Fibroblast of lung (primary cell): ENCODE measurements at regions not wholly inside any gene's neighbourhood (a gene's known extent, or its start where the extent isn't known, plus 50 kb on each side); places are given as distances from the start of the nearest gene placed in this dataset.

ENCODE experiments used
- DNase-seq, 2 donors: peaks; one replicate each; pipeline versions ENCODE4 v3.0.0 to v3.0.0-alpha.2; 2010; ENCODE audit warnings: low read depth in 2 of 2
- H2AFZ ChIP-seq: 2 replicates; pipeline ENCODE4 v1.5.1; 2012; ENCODE audit warnings: low read length, control low read depth, inconsistent platforms
- H3K27ac ChIP-seq: 2 replicates; pipeline ENCODE4 v1.5.1; 2011; ENCODE audit warnings: low read length, control low read depth; ENCODE audit not compliant: insufficient read depth
- H3K27me3 ChIP-seq: 2 replicates; pipeline ENCODE4 v1.5.1; 2011; ENCODE audit warnings: mild to moderate bottlenecking, low read length; ENCODE audit not compliant: control insufficient read depth, insufficient read depth
- H3K36me3 ChIP-seq: 2 replicates; pipeline ENCODE4 v1.5.1; 2011; ENCODE audit warnings: low read length; ENCODE audit not compliant: control insufficient read depth, insufficient read depth
- H3K4me1 ChIP-seq: 2 replicates; pipeline ENCODE4 v1.5.1; 2011; ENCODE audit warnings: low read length; ENCODE audit not compliant: control insufficient read depth, insufficient read depth; ENCODE audit errors: extremely low read depth
- H3K4me2 ChIP-seq: 2 replicates; pipeline ENCODE4 v1.5.1; 2011; ENCODE audit warnings: low read length, control low read depth; ENCODE audit not compliant: insufficient read depth; ENCODE audit errors: extremely low read depth
- H3K4me3 ChIP-seq, 4 experiments: fragments of 200-600 bp in 1 of 4; sonication (generic) in 1 of 4; replicated peaks in 1 of 4; 2 replicates each; pipeline ENCODE4 v1.5.1; 2011 to 2016; ENCODE audit warnings: low read length in 4 of 4, low read depth in 3 of 4, mild to moderate bottlenecking in 3 of 4, control low read depth in 2 of 4, inconsistent platforms in 1 of 4, mixed read lengths in 1 of 4; ENCODE audit not compliant: insufficient read depth in 1 of 4; ENCODE audit errors: control extremely low read depth in 1 of 4
- H3K79me2 ChIP-seq: 2 replicates; pipeline ENCODE4 v1.5.1; 2012; ENCODE audit warnings: mild to moderate bottlenecking, low read length, inconsistent platforms; ENCODE audit not compliant: control insufficient read depth, insufficient read depth
- H3K9ac ChIP-seq: 2 replicates; pipeline ENCODE4 v1.5.1; 2011; ENCODE audit warnings: mild to moderate bottlenecking, low read length, control low read depth; ENCODE audit not compliant: insufficient read depth
- H3K9me3 ChIP-seq: 2 replicates; pipeline ENCODE4 v1.5.1; 2012; ENCODE audit warnings: low read depth, low read length; ENCODE audit not compliant: control insufficient read depth, insufficient read depth
- H4K20me1 ChIP-seq: 2 replicates; pipeline ENCODE4 v1.5.1; 2011; ENCODE audit warnings: low read length; ENCODE audit not compliant: control insufficient read depth, insufficient read depth; ENCODE audit errors: extremely low read depth
- EZH2 ChIP-seq: IDR thresholded peaks from 2 replicates; pipeline ENCODE4 v1.5.1; 2012; ENCODE audit warnings: low read length, control low read depth, mild to moderate bottlenecking; ENCODE audit errors: missing control alignments
- TF ChIP-seq, protein P1 (sequence below), 2 donors: IDR thresholded peaks in 1 of 2; conservative IDR thresholded peaks in 1 of 2; 1 replicate in 1 of 2; 2 replicates in 1 of 2; pipeline ENCODE4 v1.5.1; 2011 to 2012; ENCODE audit warnings: low read length in 2 of 2, control low read depth in 1 of 2, inconsistent platforms in 1 of 2, low read depth in 1 of 2, mild to moderate bottlenecking in 1 of 2

DNA sequence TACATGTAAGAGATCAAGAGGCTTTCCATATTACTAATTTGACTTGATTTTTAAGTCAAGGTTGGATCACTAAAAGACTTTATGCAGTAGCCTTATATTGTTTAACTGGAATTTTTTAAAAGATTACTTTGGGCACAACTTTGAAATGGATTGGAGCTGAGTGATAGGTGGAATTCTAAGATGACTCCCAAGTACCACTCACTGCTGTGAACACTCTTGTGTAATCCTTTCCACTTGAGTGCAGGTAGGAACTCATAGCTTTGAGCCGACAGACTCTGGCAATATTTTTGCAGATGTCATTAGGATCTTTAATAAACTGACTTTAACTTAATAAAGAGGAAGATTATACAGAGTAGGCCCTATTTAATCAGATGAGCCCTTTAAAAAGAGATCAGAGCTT, 831.1 kb upstream of the NCAM2 start:
- Histone ChIP-seq H2AFZ (no peak overlapping the region), H3K36me3 (no peaks in the 10 kb centered on the region), H3K9me3 (no peaks in the 10 kb centered on the region), H4K20me1 (no peaks in the 10 kb centered on the region), H3K79me2 (no peaks in the 10 kb centered on the region), H3K4me3 (no peak overlapping the region), H3K27me3 (no peaks in the 10 kb centered on the region), H3K4me1 (no peaks in the 10 kb centered on the region), H3K4me2 (no peak overlapping the region), H3K9ac (no peak overlapping the region), H3K27ac (no peak overlapping the region)
- TF ChIP-seq, protein P1, sequence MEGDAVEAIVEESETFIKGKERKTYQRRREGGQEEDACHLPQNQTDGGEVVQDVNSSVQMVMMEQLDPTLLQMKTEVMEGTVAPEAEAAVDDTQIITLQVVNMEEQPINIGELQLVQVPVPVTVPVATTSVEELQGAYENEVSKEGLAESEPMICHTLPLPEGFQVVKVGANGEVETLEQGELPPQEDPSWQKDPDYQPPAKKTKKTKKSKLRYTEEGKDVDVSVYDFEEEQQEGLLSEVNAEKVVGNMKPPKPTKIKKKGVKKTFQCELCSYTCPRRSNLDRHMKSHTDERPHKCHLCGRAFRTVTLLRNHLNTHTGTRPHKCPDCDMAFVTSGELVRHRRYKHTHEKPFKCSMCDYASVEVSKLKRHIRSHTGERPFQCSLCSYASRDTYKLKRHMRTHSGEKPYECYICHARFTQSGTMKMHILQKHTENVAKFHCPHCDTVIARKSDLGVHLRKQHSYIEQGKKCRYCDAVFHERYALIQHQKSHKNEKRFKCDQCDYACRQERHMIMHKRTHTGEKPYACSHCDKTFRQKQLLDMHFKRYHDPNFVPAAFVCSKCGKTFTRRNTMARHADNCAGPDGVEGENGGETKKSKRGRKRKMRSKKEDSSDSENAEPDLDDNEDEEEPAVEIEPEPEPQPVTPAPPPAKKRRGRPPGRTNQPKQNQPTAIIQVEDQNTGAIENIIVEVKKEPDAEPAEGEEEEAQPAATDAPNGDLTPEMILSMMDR (conservative IDR thresholded peaks at IDR 0.05 in 1 of 2, IDR thresholded peaks at IDR 0.05 in 1 of 2; ENCODE audit: low read depth in 1 of 2, low read length in 2 of 2), result no peak
- no peak for TF ChIP-seq EZH2
- no peak for DNase-seq

DNA sequence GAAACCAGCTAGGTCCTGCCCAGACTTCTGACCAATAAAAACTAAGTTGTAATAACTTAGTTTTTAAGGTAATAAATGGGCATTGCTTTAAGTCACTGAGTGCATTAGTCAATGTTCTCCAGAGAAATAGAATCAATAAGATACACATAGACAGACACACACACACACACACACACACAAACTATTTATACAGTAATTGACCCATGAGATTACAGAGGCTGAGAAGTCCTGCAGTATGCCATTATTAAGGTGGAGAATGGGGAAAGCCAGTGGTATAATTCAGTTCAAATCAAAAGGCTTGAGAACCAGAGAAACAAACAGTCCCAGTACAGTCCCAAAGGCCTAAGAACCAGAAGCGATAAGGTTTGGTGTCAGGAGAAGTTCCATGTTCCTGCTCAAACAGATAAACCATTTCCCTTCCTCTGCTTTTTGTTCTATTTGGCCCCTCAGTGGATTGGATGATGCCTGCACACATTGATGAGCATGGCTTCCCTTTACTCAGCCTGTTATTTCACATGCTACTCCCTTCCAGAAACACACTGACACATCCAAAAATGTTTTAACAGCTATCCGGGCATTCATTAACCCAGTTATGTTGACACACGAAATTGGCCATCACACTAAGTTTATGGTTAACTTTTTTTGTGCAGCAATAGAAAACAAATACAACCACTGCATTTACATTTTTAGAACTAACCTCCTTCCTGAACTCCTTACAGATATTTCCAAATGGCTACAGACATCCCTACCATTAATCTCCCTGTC, 828.2 kb upstream of the NCAM2 start:
- Histone ChIP-seq H3K4me3 (no peak overlapping the region), H3K9me3 (no peaks in the 10 kb centered on the region), H3K4me1 (no peaks in the 10 kb centered on the region), H3K9ac (no peak overlapping the region), H2AFZ (no peak overlapping the region), H3K36me3 (no peaks in the 10 kb centered on the region), H3K4me2 (no peak overlapping the region), H3K27me3 (no peaks in the 10 kb centered on the region), H3K79me2 (no peaks in the 10 kb centered on the region), H4K20me1 (no peaks in the 10 kb centered on the region), H3K27ac (no peak overlapping the region)
- no peak for DNase-seq
- TF ChIP-seq, protein P1 (conservative IDR thresholded peaks at IDR 0.05 in 1 of 2, IDR thresholded peaks at IDR 0.05 in 1 of 2; ENCODE audit: low read depth in 1 of 2, low read length in 2 of 2), result no peak
- TF ChIP-seq EZH2, result no peak

DNA sequence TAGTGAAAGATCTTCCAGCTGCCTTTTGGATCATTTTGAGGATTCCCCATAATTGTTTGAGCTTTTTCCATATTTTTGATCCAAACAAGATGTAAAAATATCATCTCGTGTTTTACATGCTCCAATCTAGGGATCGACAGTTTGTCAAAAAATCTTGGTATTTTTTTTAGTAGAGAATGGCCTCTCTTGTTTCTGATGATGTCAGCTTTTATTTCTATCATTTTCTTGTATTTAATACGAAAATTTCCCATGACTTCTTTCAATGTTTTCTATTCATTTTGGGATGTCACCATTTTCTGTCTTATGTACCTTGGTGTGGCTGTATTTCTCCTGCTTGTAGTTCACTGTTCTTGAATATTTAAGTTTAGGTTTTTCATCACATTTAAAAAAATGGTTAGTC, 812.0 kb upstream of the NCAM2 start:
- Histone ChIP-seq H3K4me3 (no peak overlapping the region), H3K4me2 (no peak overlapping the region), H3K79me2 (no peaks in the 10 kb centered on the region), H2AFZ (no peak overlapping the region), H3K27me3 (no peaks in the 10 kb centered on the region), H3K27ac (no peak overlapping the region), H4K20me1 (no peaks in the 10 kb centered on the region), H3K36me3 (no peaks in the 10 kb centered on the region), H3K4me1 (no peaks in the 10 kb centered on the region), H3K9ac (no peak overlapping the region), H3K9me3 (no peaks in the 10 kb centered on the region)
- DNase-seq, result no peak
- TF ChIP-seq EZH2, result no peak
- TF ChIP-seq, protein P1 (conservative IDR thresholded peaks at IDR 0.05 in 1 of 2, IDR thresholded peaks at IDR 0.05 in 1 of 2; ENCODE audit: low read depth in 1 of 2, low read length in 2 of 2), result no peak
